SH-SY5Y (cell line): ENCODE measurements at regions not wholly inside any gene's neighbourhood (a gene's known extent, or its start where the extent isn't known, plus 50 kb on each side); places are given as distances from the start of the nearest gene placed in this dataset.

ENCODE experiments used
- GATA2 ChIP-seq: IDR thresholded peaks from 2 replicates; pipeline ENCODE4 v1.6.1; 2011; ENCODE audit warnings: mild to moderate bottlenecking, low read depth, low read length
- GATA3 ChIP-seq: IDR thresholded peaks from 2 replicates; pipeline ENCODE4 v1.6.1; 2011; ENCODE audit warnings: low read depth, mild to moderate bottlenecking, low read length, moderate library complexity

GRCh38 chr13:67977066-67977465 is 746.9 kb upstream of the PCDH9 start:
- TF ChIP-seq GATA3, result no peak
- no peak for TF ChIP-seq GATA2
